IPS-18a (cell line): ENCODE measurements at regions not wholly inside any gene's neighbourhood (a gene's known extent, or its start where the extent isn't known, plus 50 kb on each side); places are given as distances from the start of the nearest gene placed in this dataset.

ENCODE experiments used
- H3K27ac ChIP-seq: one replicate; pipeline ENCODE4 v1.5.1; 2013; ENCODE audit warnings: low read length
- H3K27me3 ChIP-seq: one replicate; pipeline ENCODE4 v1.6.1; 2013; ENCODE audit warnings: mild to moderate bottlenecking, low read length; ENCODE audit not compliant: control insufficient read depth, insufficient read depth
- H3K36me3 ChIP-seq: one replicate; pipeline ENCODE4 v1.6.1; 2013; ENCODE audit warnings: low read depth, low read length; ENCODE audit not compliant: control insufficient read depth
- H3K4me1 ChIP-seq: one replicate; pipeline ENCODE4 v1.6.1; 2013; ENCODE audit warnings: low read depth, low read length; ENCODE audit not compliant: control insufficient read depth
- H3K4me3 ChIP-seq: one replicate; pipeline ENCODE4 v1.5.1; 2013; ENCODE audit warnings: low read length
- H3K9ac ChIP-seq: one replicate; pipeline ENCODE4 v1.6.1; 2013; ENCODE audit warnings: mild to moderate bottlenecking, low read length, moderate library complexity
- H3K9me3 ChIP-seq: one replicate; pipeline ENCODE4 v1.6.1; 2013; ENCODE audit warnings: low read depth, low read length; ENCODE audit not compliant: control insufficient read depth

GRCh38 chr12:118777504-118777903, 203.8 kb upstream of the SRRM4 start:
- no peak overlapping the region for H3K9ac ChIP-seq
- H3K9me3 ChIP-seq: no peaks in the 10 kb centered on the region
- no peak overlapping the region for H3K4me3 ChIP-seq
- no peak overlapping the region for H3K27ac ChIP-seq
- peaks cover 22% of the 10 kb centered on the region for H3K27me3 ChIP-seq
- no peaks in the 10 kb centered on the region for H3K36me3 ChIP-seq
- H3K4me1 ChIP-seq: peaks cover 27% of the 10 kb centered on the region

GRCh38 chr12:118778077-118778476, 203.3 kb upstream of the SRRM4 start:
- Histone ChIP-seq H3K9ac (no peak overlapping the region), H3K27me3 (peaks cover 22% of the 10 kb centered on the region), H3K27ac (no peak overlapping the region), H3K4me1 (peaks cover 30% of the 10 kb centered on the region), H3K36me3 (no peaks in the 10 kb centered on the region), H3K9me3 (no peaks in the 10 kb centered on the region), H3K4me3 (no peak overlapping the region)

GRCh38 chr12:118780939-118781338, 200.4 kb upstream of the SRRM4 start:
- peaks cover 17% of the 10 kb centered on the region for H3K4me1 ChIP-seq
- H3K27me3 ChIP-seq: no peaks in the 10 kb centered on the region
- no peaks in the 10 kb centered on the region for H3K36me3 ChIP-seq
- H3K9me3 ChIP-seq: no peaks in the 10 kb centered on the region
- H3K4me3 ChIP-seq: no peak overlapping the region
- no peak overlapping the region for H3K9ac ChIP-seq
- H3K27ac ChIP-seq: no peak overlapping the region

- Histone ChIP-seq H3K27me3 (no peaks in the 10 kb centered on the region), H3K4me3 (peak overlapping the region; percentile 14)
Observed at GRCh38 chr12:118781692-118782091, 199.6 kb upstream of the SRRM4 start.

GRCh38 chr12:118783703-118784102, 197.6 kb upstream of the SRRM4 start:
- Histone ChIP-seq H3K27ac (no peak overlapping the region), H3K9ac (no peak overlapping the region), H3K27me3 (no peaks in the 10 kb centered on the region), H3K4me1 (peaks cover 17% of the 10 kb centered on the region), H3K9me3 (no peaks in the 10 kb centered on the region), H3K4me3 (no peak overlapping the region), H3K36me3 (no peaks in the 10 kb centered on the region)

More at GRCh38 chr12:118781692-118782091, 199.6 kb upstream of the SRRM4 start:
- Histone ChIP-seq H3K4me1 (peaks cover 17% of the 10 kb centered on the region), H3K9ac (no peak overlapping the region), H3K27ac (no peak overlapping the region), H3K9me3 (no peaks in the 10 kb centered on the region), H3K36me3 (no peaks in the 10 kb centered on the region)

GRCh38 chr12:118790578-118790977, 190.8 kb upstream of the SRRM4 start:
- Histone ChIP-seq H3K9me3 (no peaks in the 10 kb centered on the region), H3K27ac (no peak overlapping the region), H3K27me3 (no peaks in the 10 kb centered on the region), H3K36me3 (no peaks in the 10 kb centered on the region), H3K9ac (no peak overlapping the region), H3K4me3 (no peak overlapping the region), H3K4me1 (no peaks in the 10 kb centered on the region)

GRCh38 chr12:118813778-118814357, 167.5 kb upstream of the SRRM4 start:
- Histone ChIP-seq H3K4me3 (no peak overlapping the region), H3K27ac (no peak overlapping the region), H3K9me3 (no peaks in the 10 kb centered on the region), H3K4me1 (peaks cover 17% of the 10 kb centered on the region), H3K27me3 (no peaks in the 10 kb centered on the region), H3K36me3 (no peaks in the 10 kb centered on the region), H3K9ac (no peak overlapping the region)

- H3K4me3 ChIP-seq: no peak overlapping the region
- H3K27ac ChIP-seq: no peak overlapping the region
- H3K9me3 ChIP-seq: no peaks in the 10 kb centered on the region
- H3K9ac ChIP-seq: no peak overlapping the region
- H3K4me1 ChIP-seq: peaks cover 17% of the 10 kb centered on the region
- H3K27me3 ChIP-seq: no peaks in the 10 kb centered on the region
- H3K36me3 ChIP-seq: no peaks in the 10 kb centered on the region
Observed at GRCh38 chr12:118816296-118816695, 165.0 kb upstream of the SRRM4 start.

GRCh38 chr12:118821386-118821925, 159.9 kb upstream of the SRRM4 start:
- no peaks in the 10 kb centered on the region for H3K36me3 ChIP-seq
- H3K27ac ChIP-seq: no peak overlapping the region
- H3K27me3 ChIP-seq: no peaks in the 10 kb centered on the region
- no peaks in the 10 kb centered on the region for H3K4me1 ChIP-seq
- H3K9ac ChIP-seq: no peak overlapping the region
- no peaks in the 10 kb centered on the region for H3K9me3 ChIP-seq
- no peak overlapping the region for H3K4me3 ChIP-seq

GRCh38 chr12:118822512-118822911, 158.8 kb upstream of the SRRM4 start:
- Histone ChIP-seq H3K4me1 (no peaks in the 10 kb centered on the region), H3K4me3 (no peak overlapping the region), H3K27me3 (no peaks in the 10 kb centered on the region), H3K9me3 (no peaks in the 10 kb centered on the region), H3K27ac (no peak overlapping the region), H3K9ac (no peak overlapping the region), H3K36me3 (no peaks in the 10 kb centered on the region)

- Histone ChIP-seq H3K9me3 (no peaks in the 10 kb centered on the region), H3K4me3 (no peak overlapping the region), H3K36me3 (no peaks in the 10 kb centered on the region), H3K27ac (no peak overlapping the region), H3K4me1 (peaks cover 5% of the 10 kb centered on the region), H3K27me3 (no peaks in the 10 kb centered on the region), H3K9ac (no peak overlapping the region)
Observed at GRCh38 chr12:118827047-118827446, 154.3 kb upstream of the SRRM4 start.

- no peak overlapping the region for H3K27ac ChIP-seq
- peaks cover 5% of the 10 kb centered on the region for H3K4me1 ChIP-seq
- H3K9ac ChIP-seq: no peak overlapping the region
- no peaks in the 10 kb centered on the region for H3K36me3 ChIP-seq
- no peak overlapping the region for H3K4me3 ChIP-seq
- H3K9me3 ChIP-seq: no peaks in the 10 kb centered on the region
- H3K27me3 ChIP-seq: no peaks in the 10 kb centered on the region
Observed at GRCh38 chr12:118827606-118828005, 153.7 kb upstream of the SRRM4 start.
